Activated CD4-positive, alpha-beta T cell treated with anti-CD3 and anti-CD28 coated beads, Interleukin-2, amount 10 ng/mL, durations not matched to agents 24 days and 14 days (primary cell): ENCODE measurements at regions not wholly inside any gene's neighbourhood (a gene's known extent, or its start where the extent isn't known, plus 50 kb on each side); places are given as distances from the start of the nearest gene placed in this dataset.

Experiments
- DNase-seq: peaks from one replicate; pipeline ENCODE4 v3.0.0; 2022
- H3K27ac Mint-ChIP-seq: one replicate; pipeline ENCODE4 v1.8.0; 2022; ENCODE audit warnings: mild to moderate bottlenecking, mixed read lengths
- H3K27me3 Mint-ChIP-seq: one replicate; pipeline ENCODE4 v1.8.0; 2022; ENCODE audit warnings: mixed read lengths
- H3K36me3 Mint-ChIP-seq: one replicate; pipeline ENCODE4 v1.8.0; 2022; ENCODE audit warnings: low read depth, mild to moderate bottlenecking, mixed read lengths
- H3K4me1 Mint-ChIP-seq: one replicate; pipeline ENCODE4 v1.8.0; 2021; ENCODE audit warnings: mixed read lengths
- H3K4me3 Mint-ChIP-seq: one replicate; pipeline ENCODE4 v1.8.0; 2022; ENCODE audit warnings: mild to moderate bottlenecking, moderate library complexity, mixed read lengths
- H3K9me3 Mint-ChIP-seq: one replicate; pipeline ENCODE4 v1.8.0; 2021; ENCODE audit warnings: mixed read lengths
- intact Hi-C: fragments of 100-400 bp; cut with micrococcal nuclease; formaldehyde crosslinking; loops from one replicate; pipeline ENCODE4 v1.15.1; 2023

GRCh38 chr22:48277868-48278581 is 1515.6 kb downstream of the TBC1D22A start:
- Mint-ChIP-seq H3K27me3 (peaks cover 3% of the 10 kb centered on the region), H3K4me1 (no peaks in the 10 kb centered on the region), H3K9me3 (no peaks in the 10 kb centered on the region), H3K36me3 (no peaks in the 10 kb centered on the region), H3K27ac (no peak overlapping the region), H3K4me3 (no peak overlapping the region)
- no peak for DNase-seq
- intact Hi-C loops = no loop called here

- Mint-ChIP-seq H3K4me1 (no peaks in the 10 kb centered on the region), H3K4me3 (no peak overlapping the region), H3K27me3 (peaks cover 3% of the 10 kb centered on the region), H3K9me3 (no peaks in the 10 kb centered on the region), H3K27ac (no peak overlapping the region), H3K36me3 (no peaks in the 10 kb centered on the region)
- DNase-seq = no peak
- intact Hi-C loops = no loop called here
These were observed 1514.8 kb downstream of the TBC1D22A start for GRCh38 chr22:48276994-48277867.

DNA sequence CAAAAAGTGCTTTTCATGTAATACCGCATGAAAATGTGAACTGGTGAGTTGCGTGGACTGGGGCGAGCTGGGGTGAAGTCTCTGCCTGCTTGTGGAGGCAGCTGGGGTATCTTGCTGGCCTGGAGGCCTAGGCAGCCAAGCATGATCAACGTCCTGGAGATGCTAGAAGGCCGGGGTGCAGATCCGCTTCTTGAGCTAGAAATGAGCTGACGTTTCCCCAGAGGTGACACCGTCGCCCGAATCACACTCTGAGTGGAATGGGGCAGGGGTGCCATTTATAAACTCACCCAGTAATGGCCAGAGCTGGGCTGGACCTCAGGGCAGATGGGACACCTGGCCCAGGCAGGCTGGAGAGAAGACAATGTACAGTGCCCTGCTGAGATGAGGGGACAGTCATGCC is 1513.0 kb downstream of the TBC1D22A start:
- Mint-ChIP-seq H3K9me3 (no peaks in the 10 kb centered on the region), H3K36me3 (no peaks in the 10 kb centered on the region), H3K27ac (no peak overlapping the region), H3K27me3 (no peaks in the 10 kb centered on the region), H3K4me1 (no peaks in the 10 kb centered on the region), H3K4me3 (no peak overlapping the region)
- intact Hi-C loops = no loop called here
- DNase-seq = no peak

DNA sequence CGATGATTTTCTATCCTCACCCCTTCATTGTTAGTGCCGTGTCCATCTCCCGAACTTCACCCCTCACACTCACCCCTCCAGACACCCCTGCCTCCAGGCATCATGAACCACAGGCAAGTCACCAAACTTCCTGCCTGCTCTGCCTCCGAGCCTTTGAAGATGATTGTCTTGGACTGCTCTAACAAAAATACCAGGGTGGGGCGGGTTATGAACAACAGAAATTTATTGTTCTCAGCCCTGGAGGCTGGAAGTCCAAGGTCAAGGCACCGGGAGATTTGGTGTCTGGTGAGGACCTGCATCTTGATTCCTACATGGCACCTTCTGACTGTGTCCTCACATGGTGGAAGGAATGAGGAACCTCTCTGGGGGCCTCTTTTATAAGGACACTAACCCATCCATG is 1508.3 kb downstream of the TBC1D22A start:
- no peak for DNase-seq
- Mint-ChIP-seq H3K27ac (no peak overlapping the region), H3K27me3 (no peaks in the 10 kb centered on the region)

DNA sequence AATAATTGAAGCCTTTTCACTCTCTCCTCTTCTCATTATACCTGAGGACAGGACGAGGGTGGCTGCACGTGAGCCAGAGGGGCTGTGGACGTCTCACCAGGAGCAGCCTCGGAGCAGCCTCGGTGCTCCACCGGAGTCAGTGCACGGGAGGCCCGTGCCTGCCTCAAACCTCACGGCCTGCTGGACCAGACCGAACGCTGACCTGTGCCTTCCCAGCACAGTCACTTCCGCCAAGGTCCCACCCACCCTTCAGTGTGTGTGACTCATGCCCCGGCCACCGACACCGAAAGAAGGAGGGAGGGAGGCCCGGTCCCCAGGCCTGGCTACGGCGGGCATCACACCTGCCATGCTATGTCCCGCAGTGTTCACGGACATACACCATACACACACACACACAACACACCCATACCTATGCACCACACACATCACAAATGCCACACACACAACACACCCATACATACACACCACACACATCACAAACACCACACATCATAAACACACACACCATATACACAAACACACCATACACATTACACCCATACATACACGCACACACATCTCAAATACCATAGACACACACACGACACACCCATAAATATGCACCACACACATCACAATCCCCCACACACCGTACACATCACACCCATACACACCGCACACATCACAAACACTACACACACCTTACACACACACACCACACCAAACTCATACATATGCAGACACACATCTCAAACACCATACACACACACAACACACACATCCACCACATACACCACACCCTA is 1506.5 kb downstream of the TBC1D22A start:
- intact Hi-C loops = no loop called here

More for the DNA sequence above, 1508.3 kb downstream of the TBC1D22A start:
- Mint-ChIP-seq H3K4me1 (no peaks in the 10 kb centered on the region), H3K9me3 (no peaks in the 10 kb centered on the region), H3K36me3 (no peaks in the 10 kb centered on the region), H3K4me3 (no peak overlapping the region)
- intact Hi-C loops = no loop called here

GRCh38 chr22:48268293-48268692 is 1505.8 kb downstream of the TBC1D22A start:
- Mint-ChIP-seq H3K9me3 (no peaks in the 10 kb centered on the region), H3K27ac (no peak overlapping the region), H3K36me3 (no peaks in the 10 kb centered on the region), H3K4me3 (no peak overlapping the region), H3K27me3 (no peaks in the 10 kb centered on the region), H3K4me1 (no peaks in the 10 kb centered on the region)
- intact Hi-C loops = no loop called here
- DNase-seq = no peak

More for the DNA sequence above, 1506.5 kb downstream of the TBC1D22A start:
- Mint-ChIP-seq H3K9me3 (no peaks in the 10 kb centered on the region), H3K4me3 (no peak overlapping the region), H3K4me1 (no peaks in the 10 kb centered on the region), H3K27ac (no peak overlapping the region), H3K27me3 (no peaks in the 10 kb centered on the region), H3K36me3 (no peaks in the 10 kb centered on the region)
- no peak for DNase-seq

GRCh38 chr22:48267681-48268080 is 1505.2 kb downstream of the TBC1D22A start:
- Mint-ChIP-seq H3K9me3 (no peaks in the 10 kb centered on the region), H3K4me1 (no peaks in the 10 kb centered on the region), H3K27ac (no peak overlapping the region), H3K4me3 (no peak overlapping the region), H3K27me3 (no peaks in the 10 kb centered on the region), H3K36me3 (no peaks in the 10 kb centered on the region)
- no peak for DNase-seq
- intact Hi-C loops = no loop called here

- Mint-ChIP-seq H3K36me3 (no peaks in the 10 kb centered on the region), H3K27ac (no peak overlapping the region), H3K9me3 (no peaks in the 10 kb centered on the region), H3K4me3 (no peak overlapping the region), H3K4me1 (no peaks in the 10 kb centered on the region), H3K27me3 (no peaks in the 10 kb centered on the region)
- intact Hi-C loops = no loop called here
- no peak for DNase-seq
These were observed 1502.7 kb downstream of the TBC1D22A start for GRCh38 chr22:48265000-48265625.

DNA sequence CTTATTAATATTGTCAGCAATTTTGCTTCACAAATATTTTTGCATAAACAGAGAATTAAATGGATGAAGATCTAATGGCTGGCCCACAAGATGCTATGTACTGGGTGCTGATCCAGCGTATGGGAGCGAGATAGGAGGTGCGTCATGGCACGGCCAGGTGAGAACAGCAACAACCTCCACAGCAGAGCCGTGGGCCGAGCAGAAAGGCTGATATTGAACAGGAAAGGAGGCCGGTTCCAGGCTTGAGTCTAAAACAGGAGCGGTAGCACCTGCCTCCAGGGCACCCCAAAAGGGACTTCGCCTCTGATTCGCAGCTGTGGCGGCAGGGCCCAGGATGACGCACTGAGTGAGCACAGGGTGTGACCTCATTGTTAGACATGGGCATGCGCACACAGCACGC is 1502.1 kb downstream of the TBC1D22A start:
- intact Hi-C loops = no loop called here
- no peak overlapping the region for H3K27ac Mint-ChIP-seq
- H3K4me1 Mint-ChIP-seq = no peaks in the 10 kb centered on the region
- no peaks in the 10 kb centered on the region for H3K36me3 Mint-ChIP-seq
- no peaks in the 10 kb centered on the region for H3K27me3 Mint-ChIP-seq
- DNase-seq = no peak
- H3K9me3 Mint-ChIP-seq = no peaks in the 10 kb centered on the region
- H3K4me3 Mint-ChIP-seq = no peak overlapping the region

GRCh38 chr22:48263791-48264351 is 1501.4 kb downstream of the TBC1D22A start:
- no peaks in the 10 kb centered on the region for H3K4me1 Mint-ChIP-seq
- no peak for DNase-seq
- no peak overlapping the region for H3K27ac Mint-ChIP-seq
- no peaks in the 10 kb centered on the region for H3K27me3 Mint-ChIP-seq
- no peak overlapping the region for H3K4me3 Mint-ChIP-seq
- intact Hi-C loops = no loop called here
- H3K9me3 Mint-ChIP-seq = no peaks in the 10 kb centered on the region
- H3K36me3 Mint-ChIP-seq = no peaks in the 10 kb centered on the region

- H3K36me3 Mint-ChIP-seq = no peaks in the 10 kb centered on the region
- no peak for DNase-seq
- no peaks in the 10 kb centered on the region for H3K27me3 Mint-ChIP-seq
- no peak overlapping the region for H3K27ac Mint-ChIP-seq
- intact Hi-C loops = no loop called here
- H3K9me3 Mint-ChIP-seq = no peaks in the 10 kb centered on the region
- no peak overlapping the region for H3K4me3 Mint-ChIP-seq
- no peaks in the 10 kb centered on the region for H3K4me1 Mint-ChIP-seq
These were observed 1500.9 kb downstream of the TBC1D22A start for GRCh38 chr22:48263431-48263765.

GRCh38 chr22:48262596-48263430 is 1500.4 kb downstream of the TBC1D22A start:
- no peak overlapping the region for H3K27ac Mint-ChIP-seq
- H3K36me3 Mint-ChIP-seq = no peaks in the 10 kb centered on the region
- intact Hi-C loops = no loop called here
- DNase-seq = no peak
- no peaks in the 10 kb centered on the region for H3K9me3 Mint-ChIP-seq
- no peaks in the 10 kb centered on the region for H3K27me3 Mint-ChIP-seq
- H3K4me1 Mint-ChIP-seq = no peaks in the 10 kb centered on the region
- no peak overlapping the region for H3K4me3 Mint-ChIP-seq

DNA sequence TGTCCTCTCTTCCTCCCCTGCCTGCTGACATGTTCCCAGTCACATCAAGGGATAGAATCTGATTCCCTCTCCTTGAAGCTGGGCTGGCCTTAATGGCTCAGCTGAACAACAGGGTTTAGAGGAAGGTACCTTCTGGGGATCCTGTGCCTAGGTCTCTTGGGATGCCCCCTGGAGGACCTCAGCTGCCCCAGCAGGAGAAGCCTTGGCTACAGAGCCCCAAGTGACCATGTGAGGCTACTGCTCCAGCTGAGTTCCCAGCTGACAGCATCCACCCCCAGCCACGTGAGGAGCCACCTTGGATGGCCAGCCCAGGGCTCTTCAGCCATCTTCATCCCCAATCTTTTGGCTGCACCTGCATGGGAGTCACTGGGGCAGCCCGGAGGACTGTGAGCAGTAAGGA is 1499.3 kb downstream of the TBC1D22A start:
- no peaks in the 10 kb centered on the region for H3K9me3 Mint-ChIP-seq
- intact Hi-C loops = no loop called here
- H3K27me3 Mint-ChIP-seq = no peaks in the 10 kb centered on the region
- H3K27ac Mint-ChIP-seq = no peak overlapping the region
- no peaks in the 10 kb centered on the region for H3K36me3 Mint-ChIP-seq
- no peak for DNase-seq
- no peaks in the 10 kb centered on the region for H3K4me1 Mint-ChIP-seq
- H3K4me3 Mint-ChIP-seq = no peak overlapping the region
